ENCODE measurements at regions not wholly inside any gene's neighbourhood (a gene's known extent, or its start where the extent isn't known, plus 50 kb on each side); places are given as distances from the start of the nearest gene placed in this dataset.

GRCh38 chr1:188427642-188428041, 1598.9 kb downstream of the PLA2G4A start:
- no peak for DNase-seq (ENCODE audit: low read depth in 3 of 3, low spot score in 2 of 3)

GRCh38 chr1:188429386-188429785, 1600.6 kb downstream of the PLA2G4A start:
- no peak for DNase-seq (ENCODE audit: low read depth in 3 of 3, low spot score in 2 of 3)

GRCh38 chr1:188432427-188432826, 1603.7 kb downstream of the PLA2G4A start:
- DNase-seq (ENCODE audit: low read depth in 3 of 3, low spot score in 2 of 3) = no peak

- DNase-seq (ENCODE audit: low read depth in 3 of 3, low spot score in 2 of 3) = no peak
Observed at GRCh38 chr1:188433425-188433824, 1604.7 kb downstream of the PLA2G4A start.

GRCh38 chr1:188444526-188444925, 1615.8 kb downstream of the PLA2G4A start:
- no peak for DNase-seq (ENCODE audit: low read depth in 3 of 3, low spot score in 2 of 3)

GRCh38 chr1:188462837-188463236, 1634.1 kb downstream of the PLA2G4A start:
- no peak for DNase-seq (ENCODE audit: low read depth in 3 of 3, low spot score in 2 of 3)

GRCh38 chr1:188463919-188464318, 1635.2 kb downstream of the PLA2G4A start:
- no peak for DNase-seq (ENCODE audit: low read depth in 3 of 3, low spot score in 2 of 3)

GRCh38 chr1:188466539-188466938, 1637.8 kb downstream of the PLA2G4A start:
- DNase-seq (ENCODE audit: low read depth in 3 of 3, low spot score in 2 of 3) = no peak

- no peak for DNase-seq (ENCODE audit: low read depth in 3 of 3, low spot score in 2 of 3)
Observed at GRCh38 chr1:188476606-188477005, 1647.9 kb downstream of the PLA2G4A start.

GRCh38 chr1:188489336-188490112, 1660.8 kb downstream of the PLA2G4A start:
- DNase-seq (ENCODE audit: low read depth in 3 of 3, low spot score in 2 of 3) = no peak

- no peak for DNase-seq (ENCODE audit: low read depth in 3 of 3, low spot score in 2 of 3)
Observed at GRCh38 chr1:188496506-188496905, 1667.8 kb downstream of the PLA2G4A start.

- DNase-seq (ENCODE audit: low read depth in 3 of 3, low spot score in 2 of 3) = no peak
Observed at GRCh38 chr1:188497020-188497419, 1668.3 kb downstream of the PLA2G4A start.

GRCh38 chr1:188499690-188500089, 1670.9 kb downstream of the PLA2G4A start:
- DNase-seq (ENCODE audit: low read depth in 3 of 3, low spot score in 2 of 3) = no peak

GRCh38 chr1:188514917-188515316, 1686.2 kb downstream of the PLA2G4A start:
- no peak for DNase-seq (ENCODE audit: low read depth in 3 of 3, low spot score in 2 of 3)

- DNase-seq (ENCODE audit: low read depth in 3 of 3, low spot score in 2 of 3) = no peak
Observed at GRCh38 chr1:188517139-188517538, 1688.4 kb downstream of the PLA2G4A start.

GRCh38 chr1:188551176-188551575, 1722.4 kb downstream of the PLA2G4A start:
- no peak for DNase-seq (ENCODE audit: low read depth in 3 of 3, low spot score in 2 of 3)

- no peak for DNase-seq (ENCODE audit: low read depth in 3 of 3, low spot score in 2 of 3)
Observed at GRCh38 chr1:188557053-188557452, 1728.3 kb downstream of the PLA2G4A start.

- DNase-seq (ENCODE audit: low read depth in 3 of 3, low spot score in 2 of 3) = no peak
Observed at GRCh38 chr1:188582911-188583532, 1754.3 kb downstream of the PLA2G4A start.

GRCh38 chr1:188584119-188584518, 1755.4 kb downstream of the PLA2G4A start:
- DNase-seq (ENCODE audit: low read depth in 3 of 3, low spot score in 2 of 3) = no peak

GRCh38 chr1:188590641-188591040, 1761.9 kb downstream of the PLA2G4A start:
- DNase-seq (ENCODE audit: low read depth in 3 of 3, low spot score in 2 of 3) = no peak

- DNase-seq (ENCODE audit: low read depth in 3 of 3, low spot score in 2 of 3) = no peak
Observed at GRCh38 chr1:188594542-188595235, 1765.9 kb downstream of the PLA2G4A start.

GRCh38 chr1:188599313-188599712, 1770.6 kb downstream of the PLA2G4A start:
- DNase-seq (ENCODE audit: low read depth in 3 of 3, low spot score in 2 of 3) = no peak
